ENCODE measurements at regions not wholly inside any gene's neighbourhood (a gene's known extent, or its start where the extent isn't known, plus 50 kb on each side); places are given as distances from the start of the nearest gene placed in this dataset.

- H2BK5ac ChIP-seq (ENCODE audit: low read depth, low read length): no peak overlapping the region
- no peaks in the 10 kb centered on the region for H3K9me3 ChIP-seq (ENCODE audit: insufficient read depth in 2 of 2, low read depth in 1 of 2, low read length in 1 of 2)
- H3K79me2 ChIP-seq (ENCODE audit: control insufficient read depth in 1 of 2, insufficient read depth in 2 of 2, low read length in 2 of 2): no peaks in the 10 kb centered on the region
- H3K23ac ChIP-seq (ENCODE audit: insufficient read length): no peak overlapping the region
- H4K5ac ChIP-seq (ENCODE audit: insufficient read length, low read depth, low read length): no peak overlapping the region
- WGBS, 2 experiments (ENCODE audit: extremely low coverage in 1 of 2, insufficient coverage in 1 of 2, insufficient read length in 1 of 2, insufficient replicate concordance in 2 of 2, low coverage in 1 of 2, low lambda C conversion rate in 2 of 2, missing lambda C conversion rate in 1 of 2): 94% methylated on average over 3 of the region's 3 CpGs; no CpG with 5 or more reads in 1 of the 2 experiments
- no peak overlapping the region for H2BK12ac ChIP-seq (ENCODE audit: low read depth, low read length)
- H3K4me1 ChIP-seq (replicated peaks in 1 of 4; ENCODE audit: control insufficient read depth in 3 of 4, insufficient read depth in 4 of 4, low read length in 3 of 4): no peaks in the 10 kb centered on the region
- no peak overlapping the region for H2AFZ ChIP-seq (ENCODE audit: low read length)
- H3K14ac ChIP-seq (ENCODE audit: insufficient read length): no peak overlapping the region
- no peak overlapping the region for H3K4me2 ChIP-seq (ENCODE audit: insufficient read depth in 1 of 2, low read depth in 2 of 2, low read length in 2 of 2)
- FAIRE-seq (no peak), DNase-seq (ENCODE audit: low read depth in 1 of 2, low spot score in 2 of 2) (no peak)
- no peak overlapping the region for H4K91ac ChIP-seq (replicated peaks; ENCODE audit: insufficient read length, low read length)
- no peak overlapping the region for H3K18ac ChIP-seq (ENCODE audit: extremely low read depth, low read length)
- H3K56ac ChIP-seq (replicated peaks; ENCODE audit: insufficient read length, low read depth, low read length): no peak overlapping the region
- no peaks in the 10 kb centered on the region for H3K27me3 ChIP-seq (replicated peaks in 1 of 4; ENCODE audit: control insufficient read depth in 3 of 4, extremely low read depth in 1 of 4, insufficient read depth in 3 of 4, low read length in 3 of 4)
- no peak overlapping the region for H2BK120ac ChIP-seq (replicated peaks; ENCODE audit: low read depth, low read length)
- ChIA-PET CTCF (ENCODE audit: partially characterized antibody) (interaction anchor here (0.6 kb wide), 1 partner anchor 10 kb away, joined by 3 read pairs; no protein-coding TSS in a partner anchor), POLR2A (ENCODE audit: partially characterized antibody) (interaction anchor here (0.8 to 2.1 kb wide), 3 partner anchors 9 to 97 kb away, joined by 4 to 14 read pairs (median 8); no protein-coding TSS in a partner anchor)
- H4K20me1 ChIP-seq (replicated peaks in 1 of 2; ENCODE audit: control insufficient read depth in 1 of 2, insufficient read depth in 2 of 2, low read length in 2 of 2): no peaks in the 10 kb centered on the region
- H2BK20ac ChIP-seq (ENCODE audit: low read length): no peak overlapping the region
- no peak overlapping the region for H2BK15ac ChIP-seq (ENCODE audit: low read length)
- no peak overlapping the region for H3K27ac ChIP-seq (ENCODE audit: low read depth, low read length)
- H3K23me2 ChIP-seq (ENCODE audit: low read depth, low read length): no peaks in the 10 kb centered on the region
- no peak overlapping the region for H3K9ac ChIP-seq (replicated peaks in 1 of 4; ENCODE audit: extremely low read depth in 1 of 4, low read depth in 3 of 4, low read length in 3 of 4)
- no peak overlapping the region for H2AK5ac ChIP-seq (ENCODE audit: low read depth, low read length)
- H3K79me1 ChIP-seq (ENCODE audit: low read depth, low read length): no peaks in the 10 kb centered on the region
- no peak overlapping the region for H3K4me3 ChIP-seq (ENCODE audit: extremely low read depth in 1 of 4, insufficient read depth in 2 of 4, low read depth in 3 of 4, low read length in 4 of 4)
- H3K36me3 ChIP-seq (ENCODE audit: control insufficient read depth in 2 of 4, insufficient read depth in 4 of 4, low read length in 3 of 4): no peaks in the 10 kb centered on the region
- no peak overlapping the region for H3K4ac ChIP-seq (replicated peaks; ENCODE audit: insufficient read length, low read depth, low read length)
- no peak overlapping the region for H4K8ac ChIP-seq (ENCODE audit: extremely low read depth, insufficient read depth, low read length)
- TF ChIP-seq SUZ12 (IDR thresholded peaks at IDR 0.05; ENCODE audit: low read length) (no peak), KDM4A (IDR thresholded peaks at IDR 0.05; ENCODE audit: low read depth, low read length, severe bottlenecking) (no peak), ASH2L (IDR thresholded peaks at IDR 0.05; ENCODE audit: low read length) (no peak), GTF2F1 (IDR thresholded peaks at IDR 0.05; ENCODE audit: borderline replicate concordance, low read depth, low read length) (no peak)
These were observed 680.6 kb downstream of the NTRK3 start for GRCh38 chr15:87575896-87576473.
